ENCODE measurements at regions not wholly inside any gene's neighbourhood (a gene's known extent, or its start where the extent isn't known, plus 50 kb on each side); places are given as distances from the start of the nearest gene placed in this dataset.

DNA sequence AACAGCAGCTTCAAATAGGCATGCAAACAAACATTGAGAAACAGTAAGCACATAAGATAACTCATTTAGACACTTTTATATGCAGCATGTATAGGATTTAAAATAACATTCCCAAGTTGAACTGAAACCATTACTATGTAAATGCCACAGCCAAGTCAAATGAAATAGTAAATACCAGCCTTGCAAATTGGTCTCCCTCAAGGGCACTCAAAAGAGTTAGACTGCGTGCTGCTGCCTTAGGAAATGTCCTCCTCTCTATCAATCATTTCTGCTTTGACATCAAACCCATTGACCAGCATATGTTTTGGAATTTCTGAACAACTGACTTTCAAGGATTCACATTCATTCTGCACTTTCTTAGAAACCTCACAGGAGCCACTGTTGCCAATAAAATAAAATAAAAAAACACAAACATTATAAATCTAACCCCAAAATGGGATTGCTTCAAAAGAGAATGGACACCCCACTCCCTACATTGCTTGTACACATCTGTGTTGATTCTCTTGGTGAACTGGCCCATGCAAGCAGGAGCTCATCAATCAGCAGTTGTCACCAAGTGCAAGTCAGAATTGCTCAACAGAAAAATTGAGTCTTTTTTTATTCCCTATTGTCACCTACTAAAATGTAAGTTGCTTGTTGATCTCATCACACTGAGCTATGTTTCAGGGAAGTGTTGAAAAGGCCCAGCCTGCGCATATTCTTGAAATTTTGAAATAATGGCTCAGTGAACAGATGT lies 256.2 kb downstream of the DAD1 start:
- TF ChIP-seq, protein P1, sequence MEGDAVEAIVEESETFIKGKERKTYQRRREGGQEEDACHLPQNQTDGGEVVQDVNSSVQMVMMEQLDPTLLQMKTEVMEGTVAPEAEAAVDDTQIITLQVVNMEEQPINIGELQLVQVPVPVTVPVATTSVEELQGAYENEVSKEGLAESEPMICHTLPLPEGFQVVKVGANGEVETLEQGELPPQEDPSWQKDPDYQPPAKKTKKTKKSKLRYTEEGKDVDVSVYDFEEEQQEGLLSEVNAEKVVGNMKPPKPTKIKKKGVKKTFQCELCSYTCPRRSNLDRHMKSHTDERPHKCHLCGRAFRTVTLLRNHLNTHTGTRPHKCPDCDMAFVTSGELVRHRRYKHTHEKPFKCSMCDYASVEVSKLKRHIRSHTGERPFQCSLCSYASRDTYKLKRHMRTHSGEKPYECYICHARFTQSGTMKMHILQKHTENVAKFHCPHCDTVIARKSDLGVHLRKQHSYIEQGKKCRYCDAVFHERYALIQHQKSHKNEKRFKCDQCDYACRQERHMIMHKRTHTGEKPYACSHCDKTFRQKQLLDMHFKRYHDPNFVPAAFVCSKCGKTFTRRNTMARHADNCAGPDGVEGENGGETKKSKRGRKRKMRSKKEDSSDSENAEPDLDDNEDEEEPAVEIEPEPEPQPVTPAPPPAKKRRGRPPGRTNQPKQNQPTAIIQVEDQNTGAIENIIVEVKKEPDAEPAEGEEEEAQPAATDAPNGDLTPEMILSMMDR (conservative IDR thresholded peaks at IDR 0.05; ENCODE audit: low read depth, low read length), result no peak
- H3K4me3 ChIP-seq (ENCODE audit: low read depth, low read length), result no peak overlapping the region
- DNase-seq (ENCODE audit: low read depth), result no peak

DNA sequence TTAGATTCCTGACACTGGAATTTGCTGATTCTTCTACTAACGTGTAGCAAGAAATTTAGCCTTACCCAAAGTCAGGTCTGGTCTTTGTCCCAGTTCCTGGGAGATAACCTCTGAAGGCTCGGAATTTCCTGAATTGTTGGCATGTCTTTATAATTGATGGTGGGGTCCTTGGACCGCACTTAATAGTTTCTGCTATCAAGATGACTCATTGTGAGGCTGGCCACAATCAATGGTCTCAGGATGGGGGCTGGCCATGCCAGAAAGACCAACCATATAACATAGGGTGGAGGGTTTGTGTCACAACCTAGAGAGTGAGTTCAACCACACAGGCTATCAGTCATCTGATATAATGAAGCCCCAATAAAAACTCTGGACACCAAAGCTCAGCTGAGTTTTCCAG lies 259.7 kb downstream of the DAD1 start:
- H3K4me3 ChIP-seq (ENCODE audit: low read depth, low read length), result no peak overlapping the region
- TF ChIP-seq, protein P1 (conservative IDR thresholded peaks at IDR 0.05; ENCODE audit: low read depth, low read length), result no peak
- DNase-seq (ENCODE audit: low read depth), result no peak

DNA sequence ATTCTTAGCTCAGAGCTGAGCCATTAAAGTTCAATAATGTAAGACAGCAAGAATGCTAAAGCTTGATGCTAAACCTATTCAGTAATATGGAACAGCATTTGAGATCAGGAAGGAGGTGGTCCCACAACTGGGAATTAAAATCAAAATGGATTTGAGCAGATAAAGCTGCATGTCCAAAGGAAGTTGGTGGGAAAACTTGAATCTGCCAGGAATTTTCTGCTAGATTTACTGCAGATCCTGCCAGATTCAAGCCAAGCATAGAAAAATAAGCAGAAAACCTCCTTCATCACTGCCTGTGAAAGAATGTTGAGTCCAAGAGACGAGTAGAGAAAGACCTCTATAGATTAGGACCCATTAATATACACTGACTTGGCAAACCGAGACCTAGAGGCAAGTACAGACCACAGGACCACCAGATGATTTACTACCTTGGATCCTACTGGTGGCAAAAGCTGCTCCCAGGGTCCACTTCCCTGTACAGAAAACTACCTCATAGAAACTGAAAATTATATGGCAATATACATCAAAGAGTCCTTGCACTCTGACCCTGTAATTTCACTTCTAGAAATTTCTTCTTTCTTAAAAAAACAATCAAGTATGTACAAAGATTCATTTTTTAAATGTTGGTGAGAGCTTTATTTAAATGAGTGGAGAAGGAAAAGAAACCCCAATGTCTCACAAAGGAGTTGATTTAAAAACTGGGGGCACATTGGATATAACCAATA lies 263.2 kb downstream of the DAD1 start:
- TF ChIP-seq, protein P1 (conservative IDR thresholded peaks at IDR 0.05; ENCODE audit: low read depth, low read length), result no peak
- DNase-seq (ENCODE audit: low read depth), result no peak
- no peak overlapping the region for H3K4me3 ChIP-seq (ENCODE audit: low read depth, low read length)

DNA sequence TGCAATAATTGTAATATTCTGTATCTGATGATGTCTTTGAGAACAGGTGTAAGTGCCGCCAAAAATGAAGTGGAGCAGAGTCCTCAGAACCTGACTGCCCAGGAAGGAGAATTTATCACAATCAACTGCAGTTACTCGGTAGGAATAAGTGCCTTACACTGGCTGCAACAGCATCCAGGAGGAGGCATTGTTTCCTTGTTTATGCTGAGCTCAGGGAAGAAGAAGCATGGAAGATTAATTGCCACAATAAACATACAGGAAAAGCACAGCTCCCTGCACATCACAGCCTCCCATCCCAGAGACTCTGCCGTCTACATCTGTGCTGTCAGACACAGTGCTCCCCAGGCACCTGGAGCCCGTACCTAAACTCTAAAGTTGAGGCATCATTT lies 268.7 kb downstream of the DAD1 start:
- no peak for DNase-seq (ENCODE audit: low read depth)
- TF ChIP-seq, protein P1 (conservative IDR thresholded peaks at IDR 0.05; ENCODE audit: low read depth, low read length), result peak; percentile 29
- no peak overlapping the region for H3K4me3 ChIP-seq (ENCODE audit: low read depth, low read length)

DNA sequence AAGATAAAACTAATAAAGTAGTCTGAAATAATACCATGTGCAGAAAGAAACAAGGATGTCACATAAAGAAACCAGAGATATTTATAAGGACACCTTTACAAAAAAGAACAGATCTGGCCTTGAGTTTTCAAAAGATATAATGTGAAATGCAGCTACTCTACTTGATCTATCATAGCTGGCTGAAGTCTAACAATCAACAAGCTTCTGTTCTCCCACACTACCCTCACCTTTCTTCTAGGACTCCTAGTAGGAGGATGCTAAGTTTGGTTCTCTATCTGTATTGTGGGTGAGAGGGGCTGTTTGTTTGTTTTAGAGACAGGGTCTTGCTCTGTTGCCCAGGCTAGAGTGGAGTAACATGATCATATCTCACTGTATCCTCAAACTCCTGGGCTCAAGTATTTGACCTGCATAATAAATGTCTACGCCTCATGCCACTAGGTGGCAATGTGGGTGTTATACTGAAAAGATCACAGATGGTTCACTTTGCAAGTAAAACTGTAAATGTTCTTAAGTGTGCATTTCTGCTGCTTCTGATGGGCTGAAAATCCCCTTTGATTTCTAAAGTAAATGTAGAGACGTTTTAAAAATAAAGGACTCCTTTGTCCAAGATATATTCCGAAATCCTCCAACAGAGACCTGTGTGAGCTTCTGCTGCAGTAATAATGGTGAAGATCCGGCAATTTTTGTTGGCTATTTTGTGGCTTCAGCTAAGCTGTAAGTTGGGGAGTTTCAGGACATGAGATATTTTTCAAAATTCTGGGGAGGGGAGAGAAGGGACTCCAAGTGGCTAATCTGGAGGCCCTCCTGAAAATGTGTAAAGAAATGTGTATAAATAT lies 269.3 kb downstream of the DAD1 start:
- H3K4me3 ChIP-seq (ENCODE audit: low read depth, low read length), result no peak overlapping the region
- peak; percentile 88 for DNase-seq (ENCODE audit: low read depth)

DNA sequence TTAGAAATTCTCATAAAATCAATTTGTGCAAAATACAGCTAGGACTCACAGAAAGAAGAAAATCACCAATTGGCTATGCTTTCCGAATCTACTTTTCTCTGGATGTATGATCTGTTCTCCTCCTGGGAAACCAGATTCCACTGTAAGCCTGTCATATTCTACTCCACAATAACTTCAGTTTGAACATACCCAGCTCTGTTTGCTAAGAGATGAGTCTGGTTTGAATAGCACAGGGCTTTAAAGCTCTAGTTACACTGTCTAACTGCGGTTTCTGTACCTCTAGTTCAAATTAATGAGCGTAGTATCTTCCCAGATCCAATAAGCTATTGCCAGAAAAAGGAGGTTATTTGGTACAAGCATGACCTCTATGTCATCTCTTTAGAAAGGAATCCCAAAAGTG lies 270.1 kb downstream of the DAD1 start:
- no peak for DNase-seq (ENCODE audit: low read depth)
- TF ChIP-seq, protein P1 (conservative IDR thresholded peaks at IDR 0.05; ENCODE audit: low read depth, low read length), result no peak
- no peak overlapping the region for H3K4me3 ChIP-seq (ENCODE audit: low read depth, low read length)

More for the DNA sequence above, 269.3 kb downstream of the DAD1 start:
- TF ChIP-seq, protein P1 (conservative IDR thresholded peaks at IDR 0.05; ENCODE audit: low read depth, low read length), result peak; percentile 70

Measured in choroid plexus epithelial cell (primary cell).